ENCODE measurements at regions not wholly inside any gene's neighbourhood (a gene's known extent, or its start where the extent isn't known, plus 50 kb on each side); places are given as distances from the start of the nearest gene placed in this dataset.

DNA sequence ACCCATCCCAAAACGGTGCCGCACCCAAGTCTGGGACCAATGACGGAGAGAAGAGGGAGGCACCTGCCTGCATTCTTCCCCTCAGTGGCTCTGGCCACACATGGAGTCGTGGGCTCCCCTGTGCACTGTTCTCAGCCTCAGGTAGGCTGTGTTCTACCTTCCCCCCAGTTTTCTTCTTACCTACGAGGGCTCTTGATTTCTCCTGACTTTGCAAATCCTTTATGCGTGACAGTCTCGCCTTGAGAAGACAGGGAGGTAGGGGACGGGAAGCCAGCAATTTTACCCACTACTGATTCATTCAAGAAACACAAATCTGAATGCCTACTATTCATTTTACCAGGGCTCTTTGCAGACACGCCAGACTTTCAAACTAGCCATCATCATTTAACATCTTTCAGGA lies 261.3 kb upstream of the NSMCE3 start:
- intact Hi-C loops (cut with DNase I) = no loop called here
- DNase-seq = no peak
- 82 to 84% (median 83%) methylated on average over 9 of the region's 9 CpGs for WGBS, 3 donors
- Histone ChIP-seq H3K4me3 (no peak overlapping the region), H3K4me1 (ENCODE audit: insufficient read depth) (no peaks in the 10 kb centered on the region), H3K27ac (no peak overlapping the region), H3K9me3 (no peaks in the 10 kb centered on the region), H3K36me3 (no peaks in the 10 kb centered on the region), H3K27me3 (no peaks in the 10 kb centered on the region)
- TF ChIP-seq, protein P1, sequence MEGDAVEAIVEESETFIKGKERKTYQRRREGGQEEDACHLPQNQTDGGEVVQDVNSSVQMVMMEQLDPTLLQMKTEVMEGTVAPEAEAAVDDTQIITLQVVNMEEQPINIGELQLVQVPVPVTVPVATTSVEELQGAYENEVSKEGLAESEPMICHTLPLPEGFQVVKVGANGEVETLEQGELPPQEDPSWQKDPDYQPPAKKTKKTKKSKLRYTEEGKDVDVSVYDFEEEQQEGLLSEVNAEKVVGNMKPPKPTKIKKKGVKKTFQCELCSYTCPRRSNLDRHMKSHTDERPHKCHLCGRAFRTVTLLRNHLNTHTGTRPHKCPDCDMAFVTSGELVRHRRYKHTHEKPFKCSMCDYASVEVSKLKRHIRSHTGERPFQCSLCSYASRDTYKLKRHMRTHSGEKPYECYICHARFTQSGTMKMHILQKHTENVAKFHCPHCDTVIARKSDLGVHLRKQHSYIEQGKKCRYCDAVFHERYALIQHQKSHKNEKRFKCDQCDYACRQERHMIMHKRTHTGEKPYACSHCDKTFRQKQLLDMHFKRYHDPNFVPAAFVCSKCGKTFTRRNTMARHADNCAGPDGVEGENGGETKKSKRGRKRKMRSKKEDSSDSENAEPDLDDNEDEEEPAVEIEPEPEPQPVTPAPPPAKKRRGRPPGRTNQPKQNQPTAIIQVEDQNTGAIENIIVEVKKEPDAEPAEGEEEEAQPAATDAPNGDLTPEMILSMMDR (IDR thresholded peaks at IDR 0.05) = no peak
- TF ChIP-seq POLR2A (IDR thresholded peaks at IDR 0.05) (no peak), EP300 (IDR thresholded peaks at IDR 0.05) (no peak)

DNA sequence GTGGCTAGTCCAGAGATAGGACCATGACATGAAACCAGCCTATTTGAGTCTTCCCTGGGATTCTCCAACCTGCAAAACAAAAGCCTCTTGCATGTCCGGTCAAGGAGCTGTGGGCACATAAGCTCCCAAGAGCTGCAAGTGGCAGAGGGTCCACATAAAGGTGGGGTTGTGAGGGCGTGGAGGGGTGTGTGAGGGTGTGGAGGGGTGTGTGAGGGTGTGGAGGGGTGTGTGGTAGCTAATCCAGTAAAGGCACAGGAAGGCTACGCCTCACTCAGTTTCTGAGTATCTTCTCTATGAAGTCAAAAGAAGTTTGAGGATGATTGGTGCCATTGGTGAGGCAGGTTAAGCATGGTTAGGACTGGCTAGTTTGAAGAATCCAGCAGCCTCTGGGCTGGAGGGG lies 259.4 kb upstream of the NSMCE3 start:
- TF ChIP-seq, protein P1 (IDR thresholded peaks at IDR 0.05) = no peak
- no peak for TF ChIP-seq EP300 (IDR thresholded peaks at IDR 0.05)
- TF ChIP-seq POLR2A (IDR thresholded peaks at IDR 0.05) = no peak
- H3K27ac ChIP-seq = no peak overlapping the region
- no peaks in the 10 kb centered on the region for H3K4me1 ChIP-seq (ENCODE audit: insufficient read depth)
- 88 to 96% (median 89%) methylated on average over 3 of the region's 3 CpGs for WGBS, 3 donors
- intact Hi-C loops (cut with DNase I) = no loop called here
- no peaks in the 10 kb centered on the region for H3K9me3 ChIP-seq
- DNase-seq = no peak
- no peaks in the 10 kb centered on the region for H3K36me3 ChIP-seq
- no peak overlapping the region for H3K4me3 ChIP-seq
- H3K27me3 ChIP-seq = no peaks in the 10 kb centered on the region

DNA sequence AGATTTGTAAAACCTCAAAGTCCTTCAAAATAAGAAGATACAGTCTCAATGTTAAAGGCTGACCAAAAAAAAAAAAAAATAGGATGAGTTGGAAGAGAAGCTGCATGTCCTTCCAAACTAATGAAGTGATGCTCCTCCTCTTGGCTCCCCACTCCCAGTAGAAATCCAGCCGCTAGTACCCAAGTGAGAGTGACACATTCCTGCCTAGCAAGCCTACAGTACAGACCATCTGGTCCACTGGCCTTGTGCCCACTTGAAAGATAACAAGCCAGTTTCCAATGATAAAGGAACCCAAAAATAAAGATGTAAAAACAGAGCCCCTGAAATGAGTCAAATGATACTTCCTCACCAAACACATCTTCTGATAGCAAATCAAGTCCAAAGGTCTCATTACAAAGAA lies 258.7 kb upstream of the NSMCE3 start:
- DNase-seq = no peak
- intact Hi-C loops (cut with DNase I) = no loop called here
- WGBS, 3 donors = 15 to 41% (median 40%) methylated on average over 1 of the region's 1 CpG

DNA sequence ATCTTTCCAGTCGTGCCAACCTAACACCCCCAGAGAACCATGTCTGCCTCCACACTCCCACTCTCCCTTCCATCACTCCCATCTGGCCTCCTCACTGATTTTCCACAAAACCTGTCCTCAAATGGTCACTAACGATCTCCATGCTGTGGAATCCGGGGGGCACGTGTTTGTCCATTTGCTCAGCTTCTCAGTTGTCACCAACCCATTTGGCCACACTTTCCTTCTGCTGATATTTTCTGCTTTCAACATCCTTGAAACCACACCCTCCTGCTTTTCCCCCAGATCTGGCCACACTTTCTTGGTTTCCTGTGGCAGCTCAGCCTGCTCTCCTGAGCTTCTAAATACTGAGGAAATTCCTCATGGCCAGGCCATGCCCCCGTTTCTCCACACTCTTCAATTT lies 257.2 kb upstream of the NSMCE3 start:
- Histone ChIP-seq H3K27me3 (no peaks in the 10 kb centered on the region), H3K4me1 (ENCODE audit: insufficient read depth) (no peaks in the 10 kb centered on the region), H3K36me3 (no peaks in the 10 kb centered on the region), H3K4me3 (no peak overlapping the region), H3K27ac (no peak overlapping the region), H3K9me3 (no peaks in the 10 kb centered on the region)
- no peak for DNase-seq
- intact Hi-C loops (cut with DNase I) = no loop called here
- TF ChIP-seq POLR2A (IDR thresholded peaks at IDR 0.05) (no peak), EP300 (IDR thresholded peaks at IDR 0.05) (no peak)
- TF ChIP-seq, protein P1 (IDR thresholded peaks at IDR 0.05) = no peak
- WGBS, 3 donors = 52 to 65% (median 56%) methylated on average over 5 of the region's 5 CpGs

More for the DNA sequence above, 258.7 kb upstream of the NSMCE3 start:
- Histone ChIP-seq H3K4me1 (ENCODE audit: insufficient read depth) (no peaks in the 10 kb centered on the region), H3K9me3 (no peaks in the 10 kb centered on the region), H3K36me3 (no peaks in the 10 kb centered on the region), H3K27ac (no peak overlapping the region), H3K27me3 (no peaks in the 10 kb centered on the region), H3K4me3 (no peak overlapping the region)
- TF ChIP-seq, protein P1 (IDR thresholded peaks at IDR 0.05) = no peak

Data from ovary (tissue), 7 donors.